ENCODE measurements at regions not wholly inside any gene's neighbourhood (a gene's known extent, or its start where the extent isn't known, plus 50 kb on each side); places are given as distances from the start of the nearest gene placed in this dataset.

DNA sequence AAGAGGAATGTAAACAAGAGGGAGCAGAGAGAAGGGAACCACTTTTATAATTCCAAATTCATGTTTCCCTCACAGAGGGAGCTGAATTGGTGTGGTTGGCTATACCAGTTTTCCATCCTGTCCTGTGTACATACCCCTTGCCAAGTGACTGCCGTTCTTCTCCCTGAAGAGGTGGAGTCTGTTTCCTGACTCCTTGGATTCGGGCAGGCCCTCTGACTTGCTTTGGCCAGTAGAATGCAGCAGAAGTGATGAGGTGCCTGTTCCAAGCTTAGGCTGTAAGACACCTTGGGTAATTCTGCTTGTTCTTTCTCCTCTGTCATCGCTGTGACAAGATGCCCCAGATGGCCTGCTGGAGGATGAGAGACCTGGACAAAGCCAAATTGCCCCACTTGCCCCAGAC is 124.7 kb downstream of the UCHL1 start:
- peaks cover 0 to 6% of the 10 kb centered on the region in 2 donors for H3K9me3 ChIP-seq (ENCODE audit: control insufficient read depth in 2 of 2, insufficient read depth in 1 of 2, low read depth in 1 of 2, low read length in 1 of 2)
- no peaks in the 10 kb centered on the region for H3K36me3 ChIP-seq (ENCODE audit: control insufficient read depth in 2 of 2, insufficient read depth in 2 of 2, low read length in 1 of 2)
- 58 to 68% methylated on average over 3 of the region's 3 CpGs for WGBS, 2 donors
- H3K27ac ChIP-seq (ENCODE audit: low read depth in 2 of 2, low read length in 1 of 2) = no peak overlapping the region
- peaks cover 0 to 2% of the 10 kb centered on the region in 2 donors for H3K4me1 ChIP-seq (ENCODE audit: control insufficient read depth in 2 of 2, insufficient read depth in 2 of 2, low read length in 1 of 2)
- no peak overlapping the region for H3K4me3 ChIP-seq (ENCODE audit: low read depth in 1 of 2, low read length in 2 of 2)
- no peaks in the 10 kb centered on the region for H3K27me3 ChIP-seq (ENCODE audit: control insufficient read depth in 1 of 2, insufficient read depth in 2 of 2, low read length in 2 of 2)

DNA sequence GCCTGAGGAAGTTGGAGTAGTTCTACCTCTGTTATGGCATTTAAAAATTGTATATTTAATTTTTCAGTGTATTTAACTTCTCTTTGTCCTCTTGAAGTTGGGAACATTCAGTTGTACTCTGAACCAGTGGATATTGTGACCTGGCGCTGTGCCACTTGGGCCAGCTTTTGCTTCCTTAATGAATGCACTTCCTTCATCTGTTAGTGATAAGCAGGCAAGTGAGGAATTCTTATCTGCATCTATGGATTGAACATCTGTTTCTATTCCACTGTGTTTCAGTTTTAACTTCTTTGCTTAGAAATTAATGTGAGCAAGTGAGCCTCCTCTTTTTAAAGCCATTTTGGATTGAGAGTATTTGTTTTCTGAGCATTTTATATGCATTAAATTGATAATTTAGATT is 128.3 kb downstream of the UCHL1 start:
- H3K36me3 ChIP-seq (ENCODE audit: control insufficient read depth in 2 of 2, insufficient read depth in 2 of 2, low read length in 1 of 2) = no peaks in the 10 kb centered on the region
- no peak overlapping the region for H3K4me3 ChIP-seq (ENCODE audit: low read depth in 1 of 2, low read length in 2 of 2)
- WGBS, 2 donors = 64 to 71% methylated on average over 1 of the region's 1 CpG
- no peaks in the 10 kb centered on the region for H3K27me3 ChIP-seq (ENCODE audit: control insufficient read depth in 1 of 2, insufficient read depth in 2 of 2, low read length in 2 of 2)
- H3K4me1 ChIP-seq (ENCODE audit: control insufficient read depth in 2 of 2, insufficient read depth in 2 of 2, low read length in 1 of 2) = no peaks in the 10 kb centered on the region
- no peak overlapping the region for H3K27ac ChIP-seq (ENCODE audit: low read depth in 2 of 2, low read length in 1 of 2)
- no peaks in the 10 kb centered on the region for H3K9me3 ChIP-seq (ENCODE audit: control insufficient read depth in 2 of 2, insufficient read depth in 1 of 2, low read depth in 1 of 2, low read length in 1 of 2)

DNA sequence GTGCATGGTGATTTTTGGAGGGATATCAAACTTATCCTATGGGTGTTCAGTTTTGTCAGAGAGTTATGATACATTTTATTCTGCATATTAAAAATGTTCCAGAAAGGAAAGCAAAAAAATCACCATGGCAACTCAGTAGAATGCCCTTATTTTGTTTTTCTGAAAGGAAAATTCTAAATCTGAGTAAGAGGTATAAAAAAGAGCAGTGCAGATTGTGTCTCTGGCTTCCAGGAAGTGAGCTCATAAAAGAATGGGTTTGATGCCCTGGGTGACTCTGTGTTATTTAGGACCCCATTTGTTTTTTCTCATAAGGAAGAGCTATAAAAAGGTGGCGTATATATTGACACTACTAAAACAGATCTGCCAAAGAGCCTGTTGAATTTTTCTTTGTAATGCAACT is 128.8 kb downstream of the UCHL1 start:
- Histone ChIP-seq H3K27me3 (ENCODE audit: control insufficient read depth in 1 of 2, insufficient read depth in 2 of 2, low read length in 2 of 2) (no peaks in the 10 kb centered on the region), H3K4me1 (ENCODE audit: control insufficient read depth in 2 of 2, insufficient read depth in 2 of 2, low read length in 1 of 2) (peaks cover 0 to 2% of the 10 kb centered on the region in 2 donors), H3K27ac (ENCODE audit: low read depth in 2 of 2, low read length in 1 of 2) (no peak overlapping the region), H3K4me3 (ENCODE audit: low read depth in 1 of 2, low read length in 2 of 2) (no peak overlapping the region), H3K9me3 (ENCODE audit: control insufficient read depth in 2 of 2, insufficient read depth in 1 of 2, low read depth in 1 of 2, low read length in 1 of 2) (no peaks in the 10 kb centered on the region), H3K36me3 (ENCODE audit: control insufficient read depth in 2 of 2, insufficient read depth in 2 of 2, low read length in 1 of 2) (no peaks in the 10 kb centered on the region)
- WGBS, 2 donors = 87 to 92% methylated on average over 1 of the region's 1 CpG

DNA sequence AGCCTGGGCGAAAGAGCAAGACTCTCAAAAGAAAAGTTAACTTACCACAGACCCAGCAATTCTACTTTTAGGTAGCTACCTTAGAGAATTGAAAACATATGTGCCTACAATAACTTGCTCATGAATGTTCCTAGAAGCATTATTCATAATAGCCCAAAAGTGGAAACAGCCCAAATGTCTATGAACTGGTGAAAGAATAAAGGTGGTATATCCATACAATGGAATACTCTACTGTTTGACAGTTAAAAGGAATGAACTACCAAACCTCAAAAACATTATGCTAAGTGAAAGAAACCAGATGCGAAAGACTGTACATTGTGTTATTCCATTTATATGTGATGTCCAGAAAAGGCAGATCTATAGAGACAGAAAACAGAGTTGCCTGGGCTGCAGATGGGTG is 131.4 kb downstream of the UCHL1 start:
- 94% methylated on average over 2 of the region's 2 CpGs for WGBS, 2 donors
- peaks cover 0 to 2% of the 10 kb centered on the region in 2 donors for H3K4me1 ChIP-seq (ENCODE audit: control insufficient read depth in 2 of 2, insufficient read depth in 2 of 2, low read length in 1 of 2)
- no peaks in the 10 kb centered on the region for H3K36me3 ChIP-seq (ENCODE audit: control insufficient read depth in 2 of 2, insufficient read depth in 2 of 2, low read length in 1 of 2)
- no peaks in the 10 kb centered on the region for H3K27me3 ChIP-seq (ENCODE audit: control insufficient read depth in 1 of 2, insufficient read depth in 2 of 2, low read length in 2 of 2)
- no peaks in the 10 kb centered on the region for H3K9me3 ChIP-seq (ENCODE audit: control insufficient read depth in 2 of 2, insufficient read depth in 1 of 2, low read depth in 1 of 2, low read length in 1 of 2)
- no peak overlapping the region for H3K27ac ChIP-seq (ENCODE audit: low read depth in 2 of 2, low read length in 1 of 2)
- H3K4me3 ChIP-seq (ENCODE audit: low read depth in 1 of 2, low read length in 2 of 2) = no peak overlapping the region

DNA sequence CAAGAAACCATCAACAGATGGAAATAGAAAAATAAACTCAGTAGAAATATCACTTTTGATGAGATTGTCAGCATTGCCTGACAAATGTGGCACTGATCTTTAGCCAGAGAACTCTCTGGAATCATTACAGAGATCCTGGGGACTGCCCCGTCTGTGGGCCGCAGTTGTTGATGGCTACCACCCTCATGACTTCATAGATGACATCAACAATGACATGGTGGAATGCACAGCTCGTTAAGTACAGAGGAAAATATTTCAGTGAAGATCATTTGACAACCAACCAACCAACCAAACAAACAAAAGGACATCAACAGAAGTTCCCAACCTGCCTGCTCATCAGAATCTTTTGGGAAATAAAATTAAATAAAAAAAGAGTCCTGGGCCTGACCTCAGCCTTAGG is 132.6 kb downstream of the UCHL1 start:
- no peak overlapping the region for H3K27ac ChIP-seq (ENCODE audit: low read depth in 2 of 2, low read length in 1 of 2)
- H3K27me3 ChIP-seq (ENCODE audit: control insufficient read depth in 1 of 2, insufficient read depth in 2 of 2, low read length in 2 of 2) = no peaks in the 10 kb centered on the region
- H3K4me3 ChIP-seq (ENCODE audit: low read depth in 1 of 2, low read length in 2 of 2) = no peak overlapping the region
- 77 to 90% methylated on average over 3 of the region's 3 CpGs for WGBS, 2 donors
- no peaks in the 10 kb centered on the region for H3K9me3 ChIP-seq (ENCODE audit: control insufficient read depth in 2 of 2, insufficient read depth in 1 of 2, low read depth in 1 of 2, low read length in 1 of 2)
- no peaks in the 10 kb centered on the region for H3K36me3 ChIP-seq (ENCODE audit: control insufficient read depth in 2 of 2, insufficient read depth in 2 of 2, low read length in 1 of 2)
- peaks cover 0 to 2% of the 10 kb centered on the region in 2 donors for H3K4me1 ChIP-seq (ENCODE audit: control insufficient read depth in 2 of 2, insufficient read depth in 2 of 2, low read length in 1 of 2)

DNA sequence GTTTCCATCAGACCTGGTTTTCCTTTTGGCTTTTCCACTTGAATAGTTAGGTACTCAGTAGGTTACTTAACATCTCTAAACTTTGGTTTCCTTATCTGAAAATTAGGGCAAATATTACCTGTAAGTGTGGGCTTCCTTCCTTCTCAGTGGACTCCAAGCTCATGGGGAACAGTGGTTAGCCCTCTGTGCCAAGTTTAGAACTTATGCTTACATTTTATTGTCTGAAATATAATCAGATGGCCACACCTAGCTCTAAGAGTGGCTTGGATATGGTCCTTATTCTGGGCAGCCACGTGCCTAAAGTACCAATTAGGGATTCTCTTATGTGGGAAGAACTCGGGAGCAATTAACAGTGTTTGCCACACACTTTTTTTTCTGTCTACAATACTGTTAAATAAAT is 133.9 kb downstream of the UCHL1 start:
- H3K9me3 ChIP-seq (ENCODE audit: control insufficient read depth in 2 of 2, insufficient read depth in 1 of 2, low read depth in 1 of 2, low read length in 1 of 2) = no peaks in the 10 kb centered on the region
- H3K4me3 ChIP-seq (ENCODE audit: low read depth in 1 of 2, low read length in 2 of 2) = no peak overlapping the region
- 74 to 81% methylated on average over 2 of the region's 2 CpGs for WGBS, 2 donors
- H3K4me1 ChIP-seq (ENCODE audit: control insufficient read depth in 2 of 2, insufficient read depth in 2 of 2, low read length in 1 of 2) = peaks cover 0 to 2% of the 10 kb centered on the region in 2 donors
- no peak overlapping the region for H3K27ac ChIP-seq (ENCODE audit: low read depth in 2 of 2, low read length in 1 of 2)
- H3K27me3 ChIP-seq (ENCODE audit: control insufficient read depth in 1 of 2, insufficient read depth in 2 of 2, low read length in 2 of 2) = no peaks in the 10 kb centered on the region
- H3K36me3 ChIP-seq (ENCODE audit: control insufficient read depth in 2 of 2, insufficient read depth in 2 of 2, low read length in 1 of 2) = no peaks in the 10 kb centered on the region

DNA sequence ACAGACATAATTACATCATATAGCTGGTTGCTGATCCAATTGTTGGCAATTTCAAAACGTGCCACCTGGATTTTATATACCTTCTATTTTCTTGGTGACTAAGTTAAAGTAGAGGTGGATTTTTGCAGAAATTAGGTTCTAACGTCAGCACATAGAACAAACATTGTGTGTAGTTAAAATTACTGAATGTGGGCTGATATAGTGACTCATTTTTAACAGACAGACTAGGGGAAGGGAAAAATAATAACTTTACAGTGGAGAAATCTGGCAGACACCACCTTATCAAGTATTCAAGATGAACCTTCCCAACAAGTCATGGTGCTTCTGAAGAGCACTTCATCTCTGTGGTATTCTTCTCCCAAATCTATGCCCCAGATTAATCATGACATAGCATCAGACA is 134.5 kb downstream of the UCHL1 start:
- no peaks in the 10 kb centered on the region for H3K9me3 ChIP-seq (ENCODE audit: control insufficient read depth in 2 of 2, insufficient read depth in 1 of 2, low read depth in 1 of 2, low read length in 1 of 2)
- no peaks in the 10 kb centered on the region for H3K36me3 ChIP-seq (ENCODE audit: control insufficient read depth in 2 of 2, insufficient read depth in 2 of 2, low read length in 1 of 2)
- H3K27ac ChIP-seq (ENCODE audit: low read depth in 2 of 2, low read length in 1 of 2) = no peak overlapping the region
- whole genome bisulfite sequencing, 2 donors = 79 to 81% methylated on average over 2 of the region's 2 CpGs
- H3K27me3 ChIP-seq (ENCODE audit: control insufficient read depth in 1 of 2, insufficient read depth in 2 of 2, low read length in 2 of 2) = no peaks in the 10 kb centered on the region
- peaks cover 0 to 2% of the 10 kb centered on the region in 2 donors for H3K4me1 ChIP-seq (ENCODE audit: control insufficient read depth in 2 of 2, insufficient read depth in 2 of 2, low read length in 1 of 2)
- H3K4me3 ChIP-seq (ENCODE audit: low read depth in 1 of 2, low read length in 2 of 2) = no peak overlapping the region

DNA sequence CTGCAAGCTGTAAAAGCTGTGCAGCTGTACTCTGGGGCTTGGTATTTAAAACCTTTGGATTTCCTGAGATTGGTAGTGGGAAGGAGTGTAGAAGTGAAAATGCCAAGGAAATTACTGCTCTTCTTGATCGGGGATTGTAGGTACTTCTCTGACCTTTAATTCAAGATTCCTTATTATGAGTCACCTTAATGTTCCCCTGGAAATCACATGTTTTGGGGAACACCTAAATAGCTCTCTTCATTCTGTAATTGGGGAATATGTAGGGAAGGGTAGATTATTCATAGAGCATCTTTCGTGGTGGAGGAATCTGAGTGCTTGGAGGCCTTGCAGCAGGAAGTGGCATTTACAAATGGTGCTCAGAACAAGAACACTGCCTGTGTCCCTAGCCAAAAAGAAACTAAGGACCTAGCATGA is 137.8 kb downstream of the UCHL1 start:
- no peak overlapping the region for H3K27ac ChIP-seq (ENCODE audit: low read depth in 2 of 2, low read length in 1 of 2)
- WGBS, 2 donors = 48 to 63% methylated on average over 2 of the region's 2 CpGs

DNA sequence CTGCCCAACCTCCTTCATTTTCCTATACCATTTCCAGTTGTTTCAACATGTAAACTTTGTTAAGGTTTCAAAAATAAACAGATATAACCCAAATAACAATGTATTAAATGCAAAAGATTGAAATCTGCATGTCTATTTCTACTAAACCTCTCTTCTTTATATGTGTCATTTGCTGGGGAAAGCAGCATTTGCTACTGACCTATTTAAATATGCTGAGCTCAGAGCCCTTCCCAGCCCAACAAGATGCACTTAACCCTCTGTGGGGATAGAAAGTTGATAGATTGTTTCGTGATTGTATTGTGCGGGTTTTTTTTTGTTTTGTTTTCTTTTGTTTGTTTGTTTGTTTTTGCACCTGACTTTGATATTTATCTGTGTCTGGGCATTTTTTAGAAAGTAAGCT is 139.5 kb downstream of the UCHL1 start:
- Histone ChIP-seq H3K27me3 (ENCODE audit: control insufficient read depth in 1 of 2, insufficient read depth in 2 of 2, low read length in 2 of 2) (no peaks in the 10 kb centered on the region), H3K4me3 (ENCODE audit: low read depth in 1 of 2, low read length in 2 of 2) (no peak overlapping the region), H3K27ac (ENCODE audit: low read depth in 2 of 2, low read length in 1 of 2) (no peak overlapping the region), H3K9me3 (ENCODE audit: control insufficient read depth in 2 of 2, insufficient read depth in 1 of 2, low read depth in 1 of 2, low read length in 1 of 2) (no peaks in the 10 kb centered on the region), H3K36me3 (ENCODE audit: control insufficient read depth in 2 of 2, insufficient read depth in 2 of 2, low read length in 1 of 2) (no peaks in the 10 kb centered on the region), H3K4me1 (ENCODE audit: control insufficient read depth in 2 of 2, insufficient read depth in 2 of 2, low read length in 1 of 2) (no peaks in the 10 kb centered on the region)
- WGBS, 2 donors = 87 to 92% methylated on average over 2 of the region's 2 CpGs

More for the DNA sequence above, 137.8 kb downstream of the UCHL1 start:
- no peaks in the 10 kb centered on the region for H3K9me3 ChIP-seq (ENCODE audit: control insufficient read depth in 2 of 2, insufficient read depth in 1 of 2, low read depth in 1 of 2, low read length in 1 of 2)
- no peak overlapping the region for H3K4me3 ChIP-seq (ENCODE audit: low read depth in 1 of 2, low read length in 2 of 2)
- no peaks in the 10 kb centered on the region for H3K36me3 ChIP-seq (ENCODE audit: control insufficient read depth in 2 of 2, insufficient read depth in 2 of 2, low read length in 1 of 2)
- H3K27me3 ChIP-seq (ENCODE audit: control insufficient read depth in 1 of 2, insufficient read depth in 2 of 2, low read length in 2 of 2) = no peaks in the 10 kb centered on the region
- peaks cover 0 to 2% of the 10 kb centered on the region in 2 donors for H3K4me1 ChIP-seq (ENCODE audit: control insufficient read depth in 2 of 2, insufficient read depth in 2 of 2, low read length in 1 of 2)

DNA sequence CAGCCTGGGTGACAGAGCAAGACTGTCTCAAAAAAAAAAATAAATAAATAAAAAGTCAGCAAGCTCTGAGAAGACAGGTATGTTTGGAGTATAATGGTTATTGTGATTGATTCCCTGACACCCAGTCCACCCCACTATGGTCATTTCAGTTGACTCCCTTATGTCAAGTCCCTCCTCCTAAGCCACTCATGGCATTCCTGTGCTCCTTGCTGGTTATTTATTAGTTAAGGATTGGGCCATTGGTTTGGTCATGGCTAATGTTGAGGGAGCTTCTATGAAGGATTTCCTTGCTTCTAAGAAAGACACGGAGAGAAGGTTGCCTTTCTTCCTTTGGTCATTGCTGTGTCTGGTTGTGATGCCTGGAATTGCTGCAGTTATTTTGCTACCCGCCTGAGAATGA is 140.1 kb downstream of the UCHL1 start:
- no peak overlapping the region for H3K27ac ChIP-seq (ENCODE audit: low read depth in 2 of 2, low read length in 1 of 2)
- no peaks in the 10 kb centered on the region for H3K9me3 ChIP-seq (ENCODE audit: control insufficient read depth in 2 of 2, insufficient read depth in 1 of 2, low read depth in 1 of 2, low read length in 1 of 2)
- no peaks in the 10 kb centered on the region for H3K4me1 ChIP-seq (ENCODE audit: control insufficient read depth in 2 of 2, insufficient read depth in 2 of 2, low read length in 1 of 2)
- no peak overlapping the region for H3K4me3 ChIP-seq (ENCODE audit: low read depth in 1 of 2, low read length in 2 of 2)
- 88 to 91% methylated on average over 2 of the region's 2 CpGs for WGBS, 2 donors
- no peaks in the 10 kb centered on the region for H3K36me3 ChIP-seq (ENCODE audit: control insufficient read depth in 2 of 2, insufficient read depth in 2 of 2, low read length in 1 of 2)
- H3K27me3 ChIP-seq (ENCODE audit: control insufficient read depth in 1 of 2, insufficient read depth in 2 of 2, low read length in 2 of 2) = no peaks in the 10 kb centered on the region
